HG02642 (cell line): ENCODE measurements at regions not wholly inside any gene's neighbourhood (a gene's known extent, or its start where the extent isn't known, plus 50 kb on each side); places are given as distances from the start of the nearest gene placed in this dataset.

Source experiments
- ATAC-seq: cut with Tn5 transposase; IDR thresholded peaks from one replicate; pipeline ENCODE4 v1.9.1; 2021; ENCODE audit warnings: mild to moderate bottlenecking; ENCODE audit not compliant: unreplicated experiment, poor library complexity

- no peak for ATAC-seq
Measured at GRCh38 chr6:91310178-91310577, 723.3 kb upstream of the MAP3K7 start.

- no peak for ATAC-seq
Measured at GRCh38 chr6:91305755-91306154, 718.9 kb upstream of the MAP3K7 start.

GRCh38 chr6:91304521-91304920 is 717.6 kb upstream of the MAP3K7 start:
- no peak for ATAC-seq

GRCh38 chr6:91303326-91303725 is 716.5 kb upstream of the MAP3K7 start:
- no peak for ATAC-seq

- ATAC-seq: no peak
Measured at GRCh38 chr6:91299544-91300491, 712.9 kb upstream of the MAP3K7 start.

- ATAC-seq: no peak
Measured at GRCh38 chr6:91298543-91299145, 711.8 kb upstream of the MAP3K7 start.

- no peak for ATAC-seq
Measured at GRCh38 chr6:91293395-91293794, 706.5 kb upstream of the MAP3K7 start.

- ATAC-seq: no peak
Measured at GRCh38 chr6:91291071-91291470, 704.2 kb upstream of the MAP3K7 start.

- no peak for ATAC-seq
Measured at GRCh38 chr6:91288741-91289140, 701.9 kb upstream of the MAP3K7 start.

GRCh38 chr6:91281901-91282300 is 695.0 kb upstream of the MAP3K7 start:
- no peak for ATAC-seq

GRCh38 chr6:91280494-91280830 is 693.6 kb upstream of the MAP3K7 start:
- no peak for ATAC-seq

- ATAC-seq: no peak
Measured at GRCh38 chr6:91279740-91280493, 693.0 kb upstream of the MAP3K7 start.

- no peak for ATAC-seq
Measured at GRCh38 chr6:91278416-91278815, 691.5 kb upstream of the MAP3K7 start.

- ATAC-seq: peak; percentile 66
Measured at GRCh38 chr6:91276315-91276714, 689.4 kb upstream of the MAP3K7 start.

GRCh38 chr6:91273729-91274128 is 686.9 kb upstream of the MAP3K7 start:
- ATAC-seq: no peak

GRCh38 chr6:91271807-91272206 is 684.9 kb upstream of the MAP3K7 start:
- no peak for ATAC-seq

GRCh38 chr6:91268941-91269340 is 682.1 kb upstream of the MAP3K7 start:
- no peak for ATAC-seq

- ATAC-seq: no peak
Measured at GRCh38 chr6:91267246-91267645, 680.4 kb upstream of the MAP3K7 start.

- no peak for ATAC-seq
Measured at GRCh38 chr6:91266156-91266555, 679.3 kb upstream of the MAP3K7 start.

- no peak for ATAC-seq
Measured at GRCh38 chr6:91243436-91243835, 656.6 kb upstream of the MAP3K7 start.

- no peak for ATAC-seq
Measured at GRCh38 chr6:91242614-91242949, 655.7 kb upstream of the MAP3K7 start.
